ENCODE measurements at regions not wholly inside any gene's neighbourhood (a gene's known extent, or its start where the extent isn't known, plus 50 kb on each side); places are given as distances from the start of the nearest gene placed in this dataset.
A peak's percentile ranks its signal among the peaks of the same experiment; 100 is the strongest.

DNA sequence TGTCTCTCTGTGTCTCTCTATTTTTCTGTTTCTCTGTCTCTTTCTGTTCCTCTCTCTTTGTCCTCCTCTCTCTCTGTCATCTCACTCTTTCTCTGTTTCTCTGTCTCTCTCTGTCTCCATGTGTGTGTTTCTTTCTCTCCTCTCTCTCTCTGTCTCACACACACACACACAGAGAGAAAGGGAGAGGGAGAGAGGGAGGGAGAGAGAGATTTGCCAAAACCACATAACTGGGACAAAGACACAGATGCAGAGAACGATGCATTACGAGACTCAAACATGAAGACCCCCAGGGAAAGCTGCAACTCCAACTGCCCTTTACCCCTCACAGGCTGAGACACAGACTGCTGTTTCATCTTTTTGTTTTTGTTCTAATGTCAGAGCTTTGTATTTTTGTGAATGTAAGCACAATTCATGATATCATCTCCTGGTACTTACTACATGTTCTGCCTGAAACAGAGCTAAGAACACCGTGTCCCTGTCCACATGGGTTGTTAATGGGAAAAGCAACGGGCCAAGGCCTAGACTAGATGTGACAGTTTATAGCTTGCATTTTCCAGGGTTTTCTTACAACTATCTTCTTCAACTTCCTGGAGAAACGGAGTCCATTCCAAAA lies 177.1 kb upstream of the ARID1B start:
- TF ChIP-seq POLR2A (IDR thresholded peaks at IDR 0.05): no peak
- TF ChIP-seq CTCF (IDR thresholded peaks at IDR 0.05): no peak
- TF ChIP-seq POLR2AphosphoS5 (IDR thresholded peaks at IDR 0.05): peak in 3 of 4 donors; percentile 51 to 76 (median 53)
- TF ChIP-seq EP300 (IDR thresholded peaks at IDR 0.05): peak in 1 of 4 donors; percentile 80

GRCh38 chr6:156599366-156599765 lies 177.8 kb upstream of the ARID1B start:
- no peak for TF ChIP-seq POLR2A (IDR thresholded peaks at IDR 0.05)
- no peak for TF ChIP-seq POLR2AphosphoS5 (IDR thresholded peaks at IDR 0.05)
- no peak for TF ChIP-seq EP300 (IDR thresholded peaks at IDR 0.05)
- no peak for TF ChIP-seq CTCF (IDR thresholded peaks at IDR 0.05)
- DNase-seq: no peak
- H3K4me3 ChIP-seq: no peak overlapping the region
- intact Hi-C loops (cut with DNase I): no loop called here
- H3K36me3 ChIP-seq: no peaks in the 10 kb centered on the region
- peak overlapping the region; percentile 53 to 71 (median 56) for H3K27ac ChIP-seq
- 86 to 91% methylated on average over 11 of the region's 11 CpGs for WGBS, 2 donors
- H3K27me3 ChIP-seq: no peaks in the 10 kb centered on the region
- no peaks in the 10 kb centered on the region for H3K4me1 ChIP-seq
- no peaks in the 10 kb centered on the region for H3K9me3 ChIP-seq

More for the DNA sequence above, 177.1 kb upstream of the ARID1B start:
- peak; percentile 87 for DNase-seq
- Histone ChIP-seq H3K36me3 (no peaks in the 10 kb centered on the region), H3K4me1 (no peaks in the 10 kb centered on the region), H3K27ac (peak overlapping the region; percentile 53 to 71 (median 58)), H3K27me3 (no peaks in the 10 kb centered on the region), H3K9me3 (no peaks in the 10 kb centered on the region), H3K4me3 (no peak overlapping the region)
- 72 to 85% methylated on average over 5 of the region's 5 CpGs for WGBS, 2 donors
- intact Hi-C loops (cut with DNase I): no loop called here

- Histone ChIP-seq H3K36me3 (no peaks in the 10 kb centered on the region), H3K4me3 (no peak overlapping the region), H3K4me1 (no peaks in the 10 kb centered on the region), H3K9me3 (no peaks in the 10 kb centered on the region), H3K27ac (peak overlapping the region in 3 of 4 donors; percentile 53 to 71 (median 53)), H3K27me3 (no peaks in the 10 kb centered on the region)
- WGBS, 2 donors: 35 to 38% methylated on average over 6 of the region's 6 CpGs
- TF ChIP-seq POLR2A (IDR thresholded peaks at IDR 0.05) (no peak), CTCF (IDR thresholded peaks at IDR 0.05) (no peak), POLR2AphosphoS5 (IDR thresholded peaks at IDR 0.05) (no peak), EP300 (IDR thresholded peaks at IDR 0.05) (no peak)
- no peak for DNase-seq
- intact Hi-C loops (cut with DNase I): no loop called here
These were observed 178.4 kb upstream of the ARID1B start for GRCh38 chr6:156598855-156599180.

GRCh38 chr6:156598071-156598854 lies 178.9 kb upstream of the ARID1B start:
- Histone ChIP-seq H3K9me3 (no peaks in the 10 kb centered on the region), H3K4me1 (no peaks in the 10 kb centered on the region), H3K27ac (peak overlapping the region in 1 of 4 donors; percentile 71), H3K4me3 (no peak overlapping the region), H3K36me3 (no peaks in the 10 kb centered on the region), H3K27me3 (no peaks in the 10 kb centered on the region)
- no peak for DNase-seq
- 69 to 84% methylated on average over 22 of the region's 22 CpGs for WGBS, 2 donors
- TF ChIP-seq POLR2A (IDR thresholded peaks at IDR 0.05): no peak
- TF ChIP-seq POLR2AphosphoS5 (IDR thresholded peaks at IDR 0.05): no peak
- no peak for TF ChIP-seq CTCF (IDR thresholded peaks at IDR 0.05)
- no peak for TF ChIP-seq EP300 (IDR thresholded peaks at IDR 0.05)
- intact Hi-C loops (cut with DNase I): no loop called here

All from sigmoid colon (tissue), 6 donors.